AG09309 (cell line): ENCODE measurements at regions not wholly inside any gene's neighbourhood (a gene's known extent, or its start where the extent isn't known, plus 50 kb on each side); places are given as distances from the start of the nearest gene placed in this dataset.

Experiments
- DNase-seq: peaks from one replicate; pipeline ENCODE4 v3.0.0-alpha.2; 2010; ENCODE audit warnings: low read depth
- H3K4me3 ChIP-seq: 2 replicates; pipeline ENCODE4 v1.5.1; 2011; ENCODE audit warnings: mild to moderate bottlenecking, low read depth, low read length, moderate library complexity; ENCODE audit not compliant: control insufficient read depth
- CTCF ChIP-seq: IDR thresholded peaks from 2 replicates; pipeline ENCODE4 v1.5.1; 2011; ENCODE audit warnings: mild to moderate bottlenecking, low read depth, low read length, inconsistent platforms; ENCODE audit not compliant: insufficient read depth, control insufficient read depth; ENCODE audit errors: missing control alignments

GRCh38 chr2:236797411-236797810 lies 227.8 kb downstream of the ACKR3 start:
- no peak overlapping the region for H3K4me3 ChIP-seq
- no peak for DNase-seq
- TF ChIP-seq CTCF = no peak

GRCh38 chr2:236798491-236798890 lies 228.9 kb downstream of the ACKR3 start:
- H3K4me3 ChIP-seq = no peak overlapping the region
- DNase-seq = no peak
- no peak for TF ChIP-seq CTCF

- H3K4me3 ChIP-seq = no peak overlapping the region
- DNase-seq = no peak
- TF ChIP-seq CTCF = no peak
Observed at GRCh38 chr2:236799391-236800026, 229.9 kb downstream of the ACKR3 start.

GRCh38 chr2:236802862-236803261 lies 233.2 kb downstream of the ACKR3 start:
- H3K4me3 ChIP-seq = no peak overlapping the region
- TF ChIP-seq CTCF = no peak
- no peak for DNase-seq

GRCh38 chr2:236803621-236804020 lies 234.0 kb downstream of the ACKR3 start:
- TF ChIP-seq CTCF = no peak
- no peak overlapping the region for H3K4me3 ChIP-seq
- no peak for DNase-seq

GRCh38 chr2:236805800-236806531 lies 236.3 kb downstream of the ACKR3 start:
- H3K4me3 ChIP-seq = no peak overlapping the region
- no peak for DNase-seq
- TF ChIP-seq CTCF = no peak
